VCaP (cell line): ENCODE measurements at regions not wholly inside any gene's neighbourhood (a gene's known extent, or its start where the extent isn't known, plus 50 kb on each side); places are given as distances from the start of the nearest gene placed in this dataset.

Experiments
- H3K27ac ChIP-seq: fragments of 450-650 bp; 2 replicates; pipeline ENCODE4 v1.5.1; 2017
- CTCF ChIP-seq: fragments of 450-650 bp; conservative IDR thresholded peaks from 2 replicates; pipeline ENCODE4 v1.5.1; 2017; ENCODE audit warnings: mild to moderate bottlenecking, moderate library complexity

GRCh38 chr10:52568309-52568708 lies 204.3 kb downstream of the MBL2 start:
- H3K27ac ChIP-seq: no peak overlapping the region
- TF ChIP-seq CTCF: no peak

DNA sequence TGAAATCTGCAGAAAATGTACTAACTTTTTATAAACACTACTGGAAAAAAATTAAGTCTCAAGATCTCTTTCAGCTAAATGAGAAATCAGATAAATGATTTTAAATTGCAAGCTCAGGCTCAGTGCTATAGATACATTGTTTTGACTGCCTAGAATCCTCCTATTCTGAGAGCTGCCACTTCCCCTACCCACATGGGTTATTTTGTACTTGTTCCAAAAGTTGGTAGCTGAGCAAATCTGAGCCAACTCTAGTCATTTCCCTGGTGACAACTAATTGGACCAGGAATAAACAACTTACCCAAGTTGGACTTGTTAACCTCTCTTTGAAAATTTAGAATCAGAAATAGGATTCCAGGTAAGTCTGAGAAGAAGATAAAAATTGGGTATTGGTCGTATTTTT lies 202.1 kb downstream of the MBL2 start:
- TF ChIP-seq CTCF: no peak
- no peak overlapping the region for H3K27ac ChIP-seq

GRCh38 chr10:52571018-52571417 lies 201.6 kb downstream of the MBL2 start:
- TF ChIP-seq CTCF: no peak
- H3K27ac ChIP-seq: no peak overlapping the region

- no peak for TF ChIP-seq CTCF
- H3K27ac ChIP-seq: no peak overlapping the region
Observed at GRCh38 chr10:52571516-52572182, 200.9 kb downstream of the MBL2 start.

GRCh38 chr10:52573347-52573746 lies 199.2 kb downstream of the MBL2 start:
- TF ChIP-seq CTCF: no peak
- no peak overlapping the region for H3K27ac ChIP-seq

- no peak overlapping the region for H3K27ac ChIP-seq
- no peak for TF ChIP-seq CTCF
Observed at GRCh38 chr10:52574697-52575096, 197.9 kb downstream of the MBL2 start.

GRCh38 chr10:52577047-52577446 lies 195.5 kb downstream of the MBL2 start:
- TF ChIP-seq CTCF: no peak
- no peak overlapping the region for H3K27ac ChIP-seq
